Heart right ventricle (tissue), 16 donors: ENCODE measurements at regions not wholly inside any gene's neighbourhood (a gene's known extent, or its start where the extent isn't known, plus 50 kb on each side); places are given as distances from the start of the nearest gene placed in this dataset.

Source experiments
- ATAC-seq, 8 donors: fragments of 200-7000 bp; cut with Tn5 transposase; one replicate each; pipeline ENCODE4 v1.9.1; 2020; ENCODE audit warnings: mild to moderate bottlenecking in 8 of 8, moderate library complexity in 8 of 8, moderate number of reproducible peaks in 1 of 8
- DNase-seq, 2 donors: peaks; one replicate each; pipeline ENCODE4 v3.0.0-alpha.2; 2020
- H3K27ac ChIP-seq, 10 donors: fragments of 200-600 bp; sonication (generic) in 2 of 10; one replicate each; pipeline versions ENCODE4 v1.5.0 to v1.8.0; 2020 to 2022; ENCODE audit warnings: mild to moderate bottlenecking in 3 of 10
- H3K27me3 ChIP-seq, 7 donors: fragments of 200-600 bp; one replicate each; pipeline ENCODE4 v1.8.0; 2021 to 2022; ENCODE audit warnings: mild to moderate bottlenecking in 2 of 7
- H3K36me3 ChIP-seq, 9 donors: fragments of 200-600 bp; sonication (generic) in 1 of 9; one replicate each; pipeline versions ENCODE4 v1.5.0 to v1.8.0; 2020 to 2022; ENCODE audit warnings: mild to moderate bottlenecking in 2 of 9
- H3K4me1 ChIP-seq, 9 donors: fragments of 200-600 bp; sonication (generic) in 1 of 9; one replicate each; pipeline versions ENCODE4 v1.5.0 to v1.8.0; 2020 to 2022; ENCODE audit warnings: mild to moderate bottlenecking in 4 of 9
- H3K4me3 ChIP-seq, 10 donors: fragments of 200-600 bp; sonication (generic) in 2 of 10; one replicate each; pipeline versions ENCODE4 v1.5.0 to v1.8.0; 2020 to 2022; ENCODE audit warnings: mild to moderate bottlenecking in 7 of 10, moderate library complexity in 2 of 10
- H3K9me3 ChIP-seq, 11 donors: fragments of 200-600 bp in 10 of 11; sonication (generic) in 2 of 11; one replicate each; pipeline versions ENCODE4 v1.5.0 to v1.8.0; 2013 to 2022; ENCODE audit warnings: mild to moderate bottlenecking in 2 of 11, control low read depth in 1 of 11, moderate library complexity in 1 of 11
- CTCF ChIP-seq, 9 donors: fragments of 200-600 bp; sonication (generic) in 2 of 9; IDR thresholded peaks; one replicate each; pipeline versions ENCODE4 v1.5.0 to v1.8.0; 2021 to 2022; ENCODE audit warnings: antibody characterized with exemption in 9 of 9, mild to moderate bottlenecking in 5 of 9, moderate library complexity in 1 of 9
- WGBS, 2 donors: extraction: QIAGEN DNeasy Blood & Tissue Kit; methylation state at CpG; one replicate each; pipeline ENCODE4 v1.1.7; 2013; ENCODE audit warnings: inconsistent platforms in 1 of 2; 5-methylcytosine and 5-hydroxymethylcytosine counted together
- intact Hi-C, 10 donors: fragments of 100-400 bp; cut with DNase I; formaldehyde crosslinking; loops; one replicate each; pipeline versions ENCODE4 v1.11.1 to v1.14.2; 2022
- donor health status: Arrhythmogenic right ventricular cardiomyopathy.
- donor health status: ischemic (EF 13 %, LVEDD 7.1; RV severe dilation, severe dysfunction).
- donor health status: healthy with polysubstance abuse.
- donor health status: DM: no; HTN: yes; CAD: no.
- donor health status: DM: no; HTN: no; CAD: no.
- donor health status: ischemic (EF 25% LVEDD 6.9; RV normal size, moderate dysfunction).
- donor health status: ischemic (EF 25% LVEDD 5.7; RV mildly dilated, moderate dysfunction).
- donor health status: healthy.
- donor health status: DM: yes; HTN: yes; CAD: no.
- donor health status: Ischemic cardiomyopathy.
- donor health status: ischemic (EF 35%, LVEDD 5.7; RV mildly dilated, moderate dysfunction).
- donor health status: nonischemic (EF 11% LVEDD 7.7; RV severe dilation, severe dysfunction).
- donor health status: DM: yes; HTN: yes; CAD: no.
- donor health status: PGD.
- donor health status: ischemic (EF 29% LVEDD 5.4; RV normal size, mild dysfunction).
- donor health status: nonischemic (EF 23%, LVEDD 6.1; RV moderate dilation, normal function).

- intact Hi-C loops: no loop called here
- H3K4me3 ChIP-seq: no peak overlapping the region
- ATAC-seq: no peak
Measured at GRCh38 chr12:28973491-28973890, 175.6 kb upstream of the FAR2 start.

GRCh38 chr12:28974166-28974565, 174.9 kb upstream of the FAR2 start:
- Histone ChIP-seq H3K27me3 (no peaks in the 10 kb centered on the region), H3K4me3 (no peak overlapping the region), H3K27ac (no peak overlapping the region), H3K36me3 (no peaks in the 10 kb centered on the region), H3K4me1 (no peaks in the 10 kb centered on the region), H3K9me3 (peaks cover 0 to 8% (median 0%) of the 10 kb centered on the region in 11 donors)
- intact Hi-C loops: no loop called here
- ATAC-seq (no peak), DNase-seq (no peak)
- 66 to 67% methylated on average over 1 of the region's 1 CpG for WGBS, 2 donors
- no peak for TF ChIP-seq CTCF (IDR thresholded peaks at IDR 0.05)

More at GRCh38 chr12:28973491-28973890, 175.6 kb upstream of the FAR2 start:
- peaks cover 0 to 8% (median 0%) of the 10 kb centered on the region in 11 donors for H3K9me3 ChIP-seq
- H3K27ac ChIP-seq: no peak overlapping the region
- no peaks in the 10 kb centered on the region for H3K36me3 ChIP-seq
- 69 to 89% methylated on average over 2 of the region's 2 CpGs for WGBS, 2 donors
- no peak for DNase-seq
- no peaks in the 10 kb centered on the region for H3K4me1 ChIP-seq
- TF ChIP-seq CTCF (IDR thresholded peaks at IDR 0.05): no peak
- no peaks in the 10 kb centered on the region for H3K27me3 ChIP-seq

- no peaks in the 10 kb centered on the region for H3K4me1 ChIP-seq
- WGBS, 2 donors: 92 to 95% methylated on average over 1 of the region's 1 CpG
- TF ChIP-seq CTCF (IDR thresholded peaks at IDR 0.05): no peak
- no peak overlapping the region for H3K27ac ChIP-seq
- H3K4me3 ChIP-seq: no peak overlapping the region
- intact Hi-C loops: no loop called here
- DNase-seq (no peak), ATAC-seq (no peak)
- H3K9me3 ChIP-seq: peaks cover 0 to 8% (median 0%) of the 10 kb centered on the region in 11 donors
- H3K36me3 ChIP-seq: no peaks in the 10 kb centered on the region
- no peaks in the 10 kb centered on the region for H3K27me3 ChIP-seq
Measured at GRCh38 chr12:28974883-28975282, 174.2 kb upstream of the FAR2 start.

- Histone ChIP-seq H3K27ac (no peak overlapping the region), H3K36me3 (no peaks in the 10 kb centered on the region), H3K4me3 (no peak overlapping the region), H3K27me3 (no peaks in the 10 kb centered on the region), H3K4me1 (no peaks in the 10 kb centered on the region), H3K9me3 (peaks cover 0 to 8% (median 0%) of the 10 kb centered on the region in 11 donors)
- WGBS, 2 donors: 55 to 64% methylated on average over 3 of the region's 3 CpGs
- intact Hi-C loops: no loop called here
- ATAC-seq (no peak), DNase-seq (no peak)
- no peak for TF ChIP-seq CTCF (IDR thresholded peaks at IDR 0.05)
Measured at GRCh38 chr12:28975564-28976340, 173.3 kb upstream of the FAR2 start.
